Jurkat, Clone E6-1 (cell line): ENCODE measurements at regions not wholly inside any gene's neighbourhood (a gene's known extent, or its start where the extent isn't known, plus 50 kb on each side); places are given as distances from the start of the nearest gene placed in this dataset.

ENCODE experiments used
- DNase-seq: peaks from one replicate; pipeline ENCODE4 v3.0.0-alpha.2; 2011; ENCODE audit warnings: low read depth, low spot score
- H3K4me3 ChIP-seq: 2 replicates; pipeline ENCODE4 v1.5.1; 2011; ENCODE audit warnings: mild to moderate bottlenecking, low read length, control low read depth, moderate library complexity

DNA sequence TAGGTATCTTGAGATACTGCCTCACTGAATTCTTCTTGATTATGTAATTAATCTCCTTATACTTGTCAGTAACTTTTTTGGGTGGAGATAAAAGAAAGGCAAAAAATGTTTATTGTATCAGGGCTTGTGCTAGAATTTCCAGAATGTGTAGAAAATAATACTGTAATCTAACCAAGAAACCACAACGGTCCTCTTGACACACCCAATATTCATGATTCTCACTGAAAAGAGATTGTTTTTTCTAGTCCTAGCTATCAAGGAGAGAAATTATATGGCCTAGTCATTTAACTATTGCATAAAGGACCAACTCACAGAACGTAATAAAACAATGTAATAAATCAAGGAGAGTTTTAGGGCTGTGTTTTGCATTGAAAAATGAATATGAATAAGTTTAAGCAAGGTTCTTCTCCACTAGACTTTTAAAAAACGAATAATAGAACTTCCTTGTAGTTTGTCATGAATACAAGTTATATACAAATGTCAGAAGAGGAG lies 80.0 kb upstream of the STEAP4 start:
- no peak overlapping the region for H3K4me3 ChIP-seq
- DNase-seq = no peak

DNA sequence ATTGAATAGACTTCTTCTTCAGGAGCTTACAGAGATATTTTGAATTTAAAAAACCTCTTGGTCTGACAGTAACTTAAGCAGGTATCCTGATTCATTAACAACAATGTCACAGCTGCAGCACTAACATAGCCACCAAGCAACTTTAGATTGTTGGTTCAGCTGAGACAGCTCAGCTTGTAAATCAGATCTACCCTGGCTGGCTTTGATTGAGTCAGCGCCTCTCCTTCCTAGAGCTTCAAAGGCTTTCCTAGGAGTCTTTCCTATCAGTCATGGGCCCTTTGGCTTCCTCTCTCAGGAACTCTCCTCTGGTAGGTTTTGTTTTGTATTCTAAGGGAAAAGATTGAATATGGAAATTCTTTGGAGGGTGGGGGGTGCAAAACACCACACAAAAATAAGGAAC lies 70.7 kb upstream of the STEAP4 start:
- H3K4me3 ChIP-seq = no peak overlapping the region
- no peak for DNase-seq

DNA sequence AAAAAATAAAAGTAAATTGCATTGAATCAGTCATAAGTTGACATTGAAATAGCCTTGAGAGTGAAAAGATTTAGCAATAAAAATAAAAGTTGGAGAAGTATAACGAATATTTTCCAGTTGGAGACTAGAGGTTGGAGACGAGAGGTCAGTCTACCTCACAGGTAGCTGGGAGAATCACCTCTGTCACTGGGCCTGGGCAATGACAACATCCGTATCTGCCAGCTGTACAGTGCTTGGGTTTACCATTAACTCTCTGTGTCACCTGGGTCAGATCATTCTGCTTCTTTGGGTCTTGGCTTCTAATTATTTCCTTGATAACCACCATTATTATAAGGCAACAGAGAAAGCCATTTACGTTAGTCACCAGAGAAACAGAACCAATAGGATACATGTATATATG lies 62.0 kb upstream of the STEAP4 start:
- no peak for DNase-seq
- no peak overlapping the region for H3K4me3 ChIP-seq

DNA sequence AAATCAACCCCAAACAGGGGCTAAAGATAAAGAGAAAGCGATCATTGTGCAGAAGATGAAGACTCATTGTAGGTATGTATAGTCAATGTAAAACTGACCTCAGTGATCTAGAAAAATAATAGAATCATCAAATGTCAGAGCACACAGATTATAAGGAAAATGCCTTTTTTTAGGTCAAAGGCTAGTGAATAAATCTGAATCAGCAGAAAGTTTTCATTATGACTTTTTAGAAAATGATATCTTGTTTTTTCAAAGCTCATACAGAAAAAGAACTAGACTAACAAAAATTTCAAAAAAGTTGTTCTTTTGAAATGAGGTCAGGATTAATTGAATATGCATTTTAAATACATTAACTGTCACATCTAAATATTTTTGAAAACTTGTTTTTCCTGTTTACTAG lies 60.2 kb upstream of the STEAP4 start:
- DNase-seq = no peak
- no peak overlapping the region for H3K4me3 ChIP-seq

DNA sequence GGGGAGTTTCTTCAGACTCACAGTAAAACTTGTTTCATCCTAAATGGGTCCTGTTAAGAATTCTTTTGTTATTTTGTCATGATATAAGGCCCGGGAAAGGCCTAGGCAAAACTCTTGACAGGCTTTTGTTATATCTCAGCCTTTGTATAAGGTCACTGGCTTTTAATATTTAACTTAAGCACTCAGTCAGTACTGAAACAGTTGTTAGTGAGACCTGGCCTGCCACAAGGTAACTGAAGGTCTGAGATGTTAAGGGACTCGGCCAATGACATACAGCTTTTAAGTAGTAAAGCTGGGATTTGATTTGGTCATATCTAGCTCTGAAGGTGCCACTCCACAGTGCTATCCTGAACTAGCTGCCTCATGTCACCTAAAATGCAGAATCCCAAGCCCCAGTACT lies 57.2 kb upstream of the STEAP4 start:
- H3K4me3 ChIP-seq = no peak overlapping the region
- no peak for DNase-seq

DNA sequence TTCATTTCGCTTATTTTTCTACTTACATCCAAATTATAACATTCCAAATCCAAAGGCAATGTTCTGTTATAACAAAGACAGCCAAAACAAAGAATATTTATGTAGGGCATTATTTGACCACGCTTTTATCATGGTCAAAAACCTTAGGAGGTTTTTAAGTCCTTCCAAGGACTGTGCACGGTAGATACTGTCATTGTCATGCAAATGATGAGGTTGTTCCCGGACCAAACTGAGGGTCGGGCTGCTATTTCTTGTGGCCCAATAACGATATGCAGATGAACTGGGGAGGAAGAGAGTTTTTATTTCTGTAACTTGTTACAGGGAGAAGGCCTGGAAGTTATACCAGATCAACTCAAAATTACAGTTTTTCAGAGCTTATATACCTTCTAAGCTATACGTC lies 56.6 kb upstream of the STEAP4 start:
- DNase-seq = no peak

DNA sequence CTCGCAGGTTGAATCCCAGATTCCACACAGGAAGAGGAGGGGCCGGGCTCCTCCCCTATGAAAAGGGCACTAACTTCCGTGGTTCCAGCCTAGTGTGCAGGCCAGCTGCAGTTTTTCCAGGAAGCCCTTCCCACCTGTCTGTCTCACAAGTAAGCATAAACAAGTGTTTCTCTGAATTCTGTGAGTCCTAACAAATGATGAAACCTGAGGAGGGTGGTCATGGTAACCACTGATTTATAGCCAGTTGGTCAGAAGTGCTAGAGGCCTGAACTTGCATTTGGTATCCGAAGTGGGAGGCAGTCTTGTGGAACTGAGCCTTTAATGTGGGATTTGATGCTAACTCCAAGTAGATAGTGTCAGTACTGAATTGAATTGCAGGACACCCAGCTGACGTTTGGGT lies 54.7 kb upstream of the STEAP4 start:
- no peak for DNase-seq
- H3K4me3 ChIP-seq = no peak overlapping the region

More for the DNA sequence above, 56.6 kb upstream of the STEAP4 start:
- no peak overlapping the region for H3K4me3 ChIP-seq

DNA sequence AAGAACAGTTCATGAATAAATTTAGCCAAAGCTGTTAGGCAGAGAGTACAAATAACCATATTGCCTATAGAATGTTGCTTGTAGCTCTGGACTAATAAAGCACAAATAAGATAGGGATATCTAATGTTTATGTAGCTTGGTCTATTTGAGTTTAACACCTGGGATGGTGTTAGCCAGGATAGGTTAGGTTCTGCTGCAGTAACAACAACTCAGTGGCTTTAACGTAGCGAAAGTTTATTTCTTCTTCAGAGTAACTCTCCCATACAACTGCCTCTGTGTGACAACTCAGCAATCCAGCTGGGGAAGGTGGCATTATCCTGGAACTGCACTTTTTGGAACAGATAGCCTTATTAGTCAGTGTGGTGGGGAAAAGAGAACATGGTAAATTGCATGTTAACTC lies 52.2 kb upstream of the STEAP4 start:
- H3K4me3 ChIP-seq = no peak overlapping the region
- no peak for DNase-seq

DNA sequence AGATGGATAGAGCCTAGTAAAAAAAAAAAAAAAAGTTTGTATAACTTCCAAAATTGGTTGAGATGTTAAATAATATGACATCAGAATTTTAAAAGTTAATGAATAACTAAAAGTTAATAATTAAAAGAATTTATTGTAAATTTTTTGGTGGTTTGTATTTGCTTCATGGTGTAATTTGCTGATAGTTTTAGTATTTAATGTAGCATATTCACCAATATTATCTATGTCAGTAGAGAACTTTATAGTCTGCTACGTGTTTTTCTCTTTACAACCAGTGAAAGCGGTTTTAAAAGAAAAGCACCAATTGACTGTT lies 51.8 kb upstream of the STEAP4 start:
- H3K4me3 ChIP-seq = no peak overlapping the region
- no peak for DNase-seq

DNA sequence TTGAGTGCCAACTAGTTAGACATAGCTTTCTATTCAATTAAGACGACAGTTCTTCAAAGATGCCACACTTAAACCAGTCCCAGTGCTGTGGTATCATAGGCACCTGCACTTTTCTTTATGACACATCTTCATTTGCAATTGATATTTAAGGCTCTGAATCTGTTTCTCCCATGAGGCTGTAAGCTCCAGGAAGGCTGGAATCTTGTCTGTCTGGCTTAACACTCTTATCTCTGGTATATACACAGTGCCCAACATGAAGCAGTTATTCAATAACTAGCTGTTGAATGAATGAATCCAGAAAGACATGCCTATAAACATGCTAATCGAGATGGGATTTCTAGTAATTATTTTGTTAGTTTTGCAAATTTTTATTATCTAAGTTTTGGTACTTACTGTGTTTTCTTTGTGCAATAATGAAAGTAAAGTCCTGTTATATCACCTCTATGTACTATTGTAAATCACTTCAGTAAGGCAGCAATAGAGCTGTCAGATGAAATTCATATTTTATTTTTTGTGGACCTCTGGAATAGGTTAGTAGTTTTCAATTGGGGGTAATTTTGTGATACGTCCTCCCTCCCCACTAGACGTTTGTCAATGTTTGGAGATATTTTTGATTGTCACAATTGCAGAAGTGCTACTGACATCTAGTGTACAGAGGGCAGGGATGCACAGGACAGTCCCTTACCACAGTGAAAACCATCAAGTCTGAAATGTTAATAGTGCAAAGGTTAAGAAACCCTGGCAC lies 51.3 kb upstream of the STEAP4 start:
- no peak for DNase-seq
- no peak overlapping the region for H3K4me3 ChIP-seq

DNA sequence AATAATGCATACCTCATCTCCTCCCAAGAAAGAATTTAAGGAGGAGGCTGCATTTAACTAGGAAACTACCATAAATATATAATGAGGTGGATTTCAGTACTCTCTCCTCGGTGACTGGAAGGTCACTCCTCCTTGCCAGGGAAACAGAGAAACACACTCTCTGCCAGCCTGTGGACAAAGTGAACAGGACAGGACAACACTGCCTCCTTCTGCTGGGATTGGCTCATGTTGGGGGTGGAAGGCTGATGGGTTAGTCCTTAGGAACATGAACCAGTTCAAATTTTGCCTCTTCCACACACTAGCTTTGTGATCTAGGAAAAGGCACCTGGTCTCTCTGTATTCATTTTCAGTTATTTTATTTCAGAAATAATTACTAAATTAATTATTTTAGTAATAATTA lies 50.6 kb upstream of the STEAP4 start:
- H3K4me3 ChIP-seq = no peak overlapping the region
- no peak for DNase-seq
